ENCODE measurements at regions not wholly inside any gene's neighbourhood (a gene's known extent, or its start where the extent isn't known, plus 50 kb on each side); places are given as distances from the start of the nearest gene placed in this dataset.
"Not testable (repeated sequence)": the region's sequence is repeated elsewhere in the genome, so short reads cannot be mapped to it uniquely, and the experiment has no call there.

- no peak for DNase-seq
Measured at GRCh38 chr15:34700891-34701427, 53.8 kb downstream of the GJD2 start.

- no peak for DNase-seq
Measured at GRCh38 chr15:34699968-34700640, 54.7 kb downstream of the GJD2 start.

GRCh38 chr15:34696506-34696905 lies 58.3 kb downstream of the GJD2 start:
- no peak for DNase-seq

GRCh38 chr15:34693053-34693744 lies 61.6 kb downstream of the GJD2 start:
- no peak for DNase-seq

GRCh38 chr15:34691034-34691433 lies 63.8 kb downstream of the GJD2 start:
- no peak for DNase-seq

- no peak for DNase-seq
Measured at GRCh38 chr15:34688699-34689098, 66.1 kb downstream of the GJD2 start.

- no peak for DNase-seq
Measured at GRCh38 chr15:34684351-34684750, 70.4 kb downstream of the GJD2 start.

- no peak for DNase-seq
Measured at GRCh38 chr15:34682674-34683073, 72.1 kb downstream of the GJD2 start.

- DNase-seq = no peak
Measured at GRCh38 chr15:34679291-34679690, 75.5 kb downstream of the GJD2 start.

- DNase-seq = no peak
Measured at GRCh38 chr15:34673241-34673640, 81.6 kb downstream of the GJD2 start.

- DNase-seq = no peak
Measured at GRCh38 chr15:34665498-34666116, 82.2 kb upstream of the GOLGA8B start.

GRCh38 chr15:34664418-34664817 lies 81.0 kb upstream of the GOLGA8B start:
- no peak for DNase-seq

- DNase-seq = no peak
Measured at GRCh38 chr15:34663101-34663500, 79.7 kb upstream of the GOLGA8B start.

GRCh38 chr15:34659056-34659455 lies 75.6 kb upstream of the GOLGA8B start:
- no peak for DNase-seq

- no peak for DNase-seq
Measured at GRCh38 chr15:34657469-34658127, 74.1 kb upstream of the GOLGA8B start.

- DNase-seq = no peak
Measured at GRCh38 chr15:34656005-34656796, 72.8 kb upstream of the GOLGA8B start.

- no peak for DNase-seq
Measured at GRCh38 chr15:34655326-34655725, 71.9 kb upstream of the GOLGA8B start.

GRCh38 chr15:34654625-34655024 lies 71.2 kb upstream of the GOLGA8B start:
- DNase-seq = no peak

- DNase-seq = no peak
Measured at GRCh38 chr15:34653992-34654391, 70.5 kb upstream of the GOLGA8B start.

- DNase-seq = not testable (repeated sequence)
Measured at GRCh38 chr15:34653326-34653725, 69.9 kb upstream of the GOLGA8B start.

GRCh38 chr15:34652726-34653033 lies 69.2 kb upstream of the GOLGA8B start:
- DNase-seq = no peak

GRCh38 chr15:34651997-34652725 lies 68.7 kb upstream of the GOLGA8B start:
- DNase-seq = peak; percentile 51

Data from MV-4-11 (cell line).